NCI-H2081 (cell line): ENCODE measurements at regions not wholly inside any gene's neighbourhood (a gene's known extent, or its start where the extent isn't known, plus 50 kb on each side); places are given as distances from the start of the nearest gene placed in this dataset.

Experiments
- DNase-seq, 2 experiments: peaks; one replicate each; lab custom pipeline; 2025; lab: John Stamatoyannopoulos, UW

GRCh38 chr6:95780037-95780436, 202.7 kb downstream of the MANEA start:
- DNase-seq: no peak

GRCh38 chr6:95784019-95784418, 206.7 kb downstream of the MANEA start:
- DNase-seq: no peak

- DNase-seq: no peak
Measured at GRCh38 chr6:95784869-95785268, 207.5 kb downstream of the MANEA start.

- no peak for DNase-seq
Measured at GRCh38 chr6:95785785-95786184, 208.4 kb downstream of the MANEA start.

- DNase-seq: no peak
Measured at GRCh38 chr6:95786802-95787201, 209.5 kb downstream of the MANEA start.

- DNase-seq: no peak
Measured at GRCh38 chr6:95790787-95791186, 213.5 kb downstream of the MANEA start.

GRCh38 chr6:95794749-95795148, 217.4 kb downstream of the MANEA start:
- DNase-seq: no peak

GRCh38 chr6:95795927-95796326, 218.6 kb downstream of the MANEA start:
- no peak for DNase-seq

GRCh38 chr6:95797054-95797453, 218.7 kb upstream of the FUT9 start:
- DNase-seq: no peak

- no peak for DNase-seq
Measured at GRCh38 chr6:95802978-95803377, 212.8 kb upstream of the FUT9 start.

GRCh38 chr6:95803889-95804288, 211.9 kb upstream of the FUT9 start:
- no peak for DNase-seq

GRCh38 chr6:95804847-95805541, 210.8 kb upstream of the FUT9 start:
- DNase-seq: no peak

GRCh38 chr6:95805699-95806098, 210.1 kb upstream of the FUT9 start:
- DNase-seq: no peak

GRCh38 chr6:95815389-95816056, 200.3 kb upstream of the FUT9 start:
- DNase-seq: no peak

- DNase-seq: no peak
Measured at GRCh38 chr6:95819461-95819860, 196.3 kb upstream of the FUT9 start.

GRCh38 chr6:95819939-95820338, 195.8 kb upstream of the FUT9 start:
- DNase-seq: no peak

GRCh38 chr6:95830859-95831557, 184.8 kb upstream of the FUT9 start:
- DNase-seq: no peak

GRCh38 chr6:95837890-95838289, 177.9 kb upstream of the FUT9 start:
- no peak for DNase-seq

GRCh38 chr6:95841560-95841959, 174.2 kb upstream of the FUT9 start:
- DNase-seq: no peak

GRCh38 chr6:95846652-95847051, 169.1 kb upstream of the FUT9 start:
- no peak for DNase-seq

GRCh38 chr6:95847061-95847460, 168.7 kb upstream of the FUT9 start:
- DNase-seq: no peak

- no peak for DNase-seq
Measured at GRCh38 chr6:95848717-95849116, 167.1 kb upstream of the FUT9 start.

GRCh38 chr6:95856876-95857364, 158.9 kb upstream of the FUT9 start:
- DNase-seq: no peak
